ENCODE measurements at regions not wholly inside any gene's neighbourhood (a gene's known extent, or its start where the extent isn't known, plus 50 kb on each side); places are given as distances from the start of the nearest gene placed in this dataset.

DNA sequence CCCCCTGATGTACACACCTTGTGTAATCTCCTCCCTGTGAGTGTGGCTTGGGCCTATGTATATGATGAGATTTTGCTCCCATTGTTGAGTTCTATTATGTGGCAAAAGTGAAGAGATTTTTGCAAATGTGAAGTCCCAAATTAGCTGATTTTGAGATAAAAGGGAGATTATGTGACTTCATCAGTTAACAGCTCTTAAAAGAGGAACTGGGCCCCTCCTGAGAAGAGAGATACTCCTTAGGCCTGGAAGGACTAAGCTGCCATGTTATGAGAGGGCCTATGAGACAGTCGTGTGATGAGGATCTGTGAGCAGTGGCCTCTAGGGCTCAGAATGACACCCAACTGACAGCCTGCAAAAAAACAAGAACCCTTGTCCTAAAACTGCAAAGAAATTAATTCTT is 93.4 kb downstream of the OR5AK2 start:
- Histone ChIP-seq H3K36me3 (ENCODE audit: control insufficient read depth, insufficient read depth, low read length) (no peaks in the 10 kb centered on the region), H3K27me3 (ENCODE audit: control insufficient read depth, insufficient read depth, low read length) (no peaks in the 10 kb centered on the region), H3K4me1 (ENCODE audit: control insufficient read depth, insufficient read depth, low read length) (no peaks in the 10 kb centered on the region), H3K9me3 (ENCODE audit: control insufficient read depth, insufficient read depth, low read length) (no peaks in the 10 kb centered on the region), H3K4me3 (ENCODE audit: low read length) (no peak overlapping the region), H3K27ac (ENCODE audit: low read length) (no peak overlapping the region)
- H3K36me3 Mint-ChIP-seq = no peaks in the 10 kb centered on the region
- no peaks in the 10 kb centered on the region for H3K4me1 Mint-ChIP-seq
- H3K9me3 Mint-ChIP-seq = no peaks in the 10 kb centered on the region
- intact Hi-C loops (cut with micrococcal nuclease) = no loop called here
- no peak for DNase-seq
- no peak overlapping the region for H3K4me3 Mint-ChIP-seq
- TF ChIP-seq, protein P1, sequence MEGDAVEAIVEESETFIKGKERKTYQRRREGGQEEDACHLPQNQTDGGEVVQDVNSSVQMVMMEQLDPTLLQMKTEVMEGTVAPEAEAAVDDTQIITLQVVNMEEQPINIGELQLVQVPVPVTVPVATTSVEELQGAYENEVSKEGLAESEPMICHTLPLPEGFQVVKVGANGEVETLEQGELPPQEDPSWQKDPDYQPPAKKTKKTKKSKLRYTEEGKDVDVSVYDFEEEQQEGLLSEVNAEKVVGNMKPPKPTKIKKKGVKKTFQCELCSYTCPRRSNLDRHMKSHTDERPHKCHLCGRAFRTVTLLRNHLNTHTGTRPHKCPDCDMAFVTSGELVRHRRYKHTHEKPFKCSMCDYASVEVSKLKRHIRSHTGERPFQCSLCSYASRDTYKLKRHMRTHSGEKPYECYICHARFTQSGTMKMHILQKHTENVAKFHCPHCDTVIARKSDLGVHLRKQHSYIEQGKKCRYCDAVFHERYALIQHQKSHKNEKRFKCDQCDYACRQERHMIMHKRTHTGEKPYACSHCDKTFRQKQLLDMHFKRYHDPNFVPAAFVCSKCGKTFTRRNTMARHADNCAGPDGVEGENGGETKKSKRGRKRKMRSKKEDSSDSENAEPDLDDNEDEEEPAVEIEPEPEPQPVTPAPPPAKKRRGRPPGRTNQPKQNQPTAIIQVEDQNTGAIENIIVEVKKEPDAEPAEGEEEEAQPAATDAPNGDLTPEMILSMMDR (IDR thresholded peaks at IDR 0.05) = no peak
- 60% methylated on average over 1 of the region's 1 CpG for WGBS (ENCODE audit: insufficient coverage)
- no peak overlapping the region for H3K27ac Mint-ChIP-seq
- ATAC-seq = no peak
- H3K27me3 Mint-ChIP-seq (ENCODE audit: low read depth in 2 of 2) = no peaks in the 10 kb centered on the region

DNA sequence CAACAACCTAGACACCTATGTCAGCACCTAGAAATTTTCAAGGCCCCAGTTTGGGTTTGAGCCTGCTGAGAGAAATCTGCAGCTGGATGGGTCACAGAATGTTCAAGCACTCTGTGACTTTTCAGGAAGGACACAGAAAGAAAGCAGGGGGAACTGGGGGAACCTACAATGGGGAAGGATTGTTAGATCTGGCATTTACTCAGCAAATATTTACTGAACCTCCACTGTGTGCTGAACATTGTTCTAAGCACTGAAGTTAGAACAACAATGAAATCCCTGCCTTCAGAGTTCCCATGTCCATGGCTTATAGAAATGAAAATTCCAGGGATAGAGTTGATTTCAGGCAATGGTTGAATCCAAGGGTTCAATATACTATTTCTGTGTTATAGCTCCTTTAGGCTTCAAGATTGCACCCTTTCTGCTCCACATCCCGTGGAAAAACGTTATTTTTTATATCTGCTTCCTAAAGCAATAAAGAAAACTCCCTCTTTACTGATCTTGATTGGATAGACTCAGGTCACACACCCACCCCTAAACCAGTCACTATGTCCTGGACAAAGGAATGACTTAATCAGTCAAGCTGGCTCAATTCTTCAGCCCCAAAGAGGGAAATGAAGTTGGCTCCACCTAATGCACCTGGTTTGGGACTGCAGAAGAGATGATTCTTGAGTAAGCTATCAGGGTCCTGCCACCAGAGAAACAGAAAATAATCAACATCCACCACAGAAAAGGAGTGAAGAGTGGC is 95.1 kb downstream of the OR5AK2 start:
- intact Hi-C loops (cut with micrococcal nuclease) = no loop called here
- 66% methylated on average over 2 of the region's 2 CpGs for WGBS (ENCODE audit: insufficient coverage)
- TF ChIP-seq, protein P1 (IDR thresholded peaks at IDR 0.05) = no peak

GRCh38 chr11:57085611-57086010 is 96.1 kb upstream of the LRRC55 start:
- Histone ChIP-seq H3K4me3 (ENCODE audit: low read length) (no peak overlapping the region), H3K27me3 (ENCODE audit: control insufficient read depth, insufficient read depth, low read length) (no peaks in the 10 kb centered on the region), H3K9me3 (ENCODE audit: control insufficient read depth, insufficient read depth, low read length) (no peaks in the 10 kb centered on the region), H3K27ac (ENCODE audit: low read length) (no peak overlapping the region), H3K36me3 (ENCODE audit: control insufficient read depth, insufficient read depth, low read length) (no peaks in the 10 kb centered on the region), H3K4me1 (ENCODE audit: control insufficient read depth, insufficient read depth, low read length) (no peaks in the 10 kb centered on the region)
- DNase-seq = no peak
- Mint-ChIP-seq H3K27ac (no peak overlapping the region), H3K36me3 (no peaks in the 10 kb centered on the region), H3K27me3 (ENCODE audit: low read depth in 2 of 2) (no peaks in the 10 kb centered on the region), H3K4me1 (no peaks in the 10 kb centered on the region), H3K9me3 (no peaks in the 10 kb centered on the region), H3K4me3 (no peak overlapping the region)
- intact Hi-C loops (cut with micrococcal nuclease) = no loop called here
- TF ChIP-seq, protein P1 (IDR thresholded peaks at IDR 0.05) = no peak
- no CpG with 5 or more reads among the region's 1 CpG for WGBS (ENCODE audit: insufficient coverage)
- ATAC-seq = no peak

More for the DNA sequence above, 95.1 kb downstream of the OR5AK2 start:
- no peak overlapping the region for H3K4me3 ChIP-seq (ENCODE audit: low read length)
- no peaks in the 10 kb centered on the region for H3K4me1 Mint-ChIP-seq
- H3K36me3 Mint-ChIP-seq = no peaks in the 10 kb centered on the region
- ATAC-seq = no peak
- no peaks in the 10 kb centered on the region for H3K27me3 ChIP-seq (ENCODE audit: control insufficient read depth, insufficient read depth, low read length)
- no peak overlapping the region for H3K27ac Mint-ChIP-seq
- no peak overlapping the region for H3K27ac ChIP-seq (ENCODE audit: low read length)
- no peaks in the 10 kb centered on the region for H3K27me3 Mint-ChIP-seq (ENCODE audit: low read depth in 2 of 2)
- H3K9me3 Mint-ChIP-seq = no peaks in the 10 kb centered on the region
- H3K4me1 ChIP-seq (ENCODE audit: control insufficient read depth, insufficient read depth, low read length) = no peaks in the 10 kb centered on the region
- no peak overlapping the region for H3K4me3 Mint-ChIP-seq
- DNase-seq = no peak
- no peaks in the 10 kb centered on the region for H3K9me3 ChIP-seq (ENCODE audit: control insufficient read depth, insufficient read depth, low read length)
- no peaks in the 10 kb centered on the region for H3K36me3 ChIP-seq (ENCODE audit: control insufficient read depth, insufficient read depth, low read length)

DNA sequence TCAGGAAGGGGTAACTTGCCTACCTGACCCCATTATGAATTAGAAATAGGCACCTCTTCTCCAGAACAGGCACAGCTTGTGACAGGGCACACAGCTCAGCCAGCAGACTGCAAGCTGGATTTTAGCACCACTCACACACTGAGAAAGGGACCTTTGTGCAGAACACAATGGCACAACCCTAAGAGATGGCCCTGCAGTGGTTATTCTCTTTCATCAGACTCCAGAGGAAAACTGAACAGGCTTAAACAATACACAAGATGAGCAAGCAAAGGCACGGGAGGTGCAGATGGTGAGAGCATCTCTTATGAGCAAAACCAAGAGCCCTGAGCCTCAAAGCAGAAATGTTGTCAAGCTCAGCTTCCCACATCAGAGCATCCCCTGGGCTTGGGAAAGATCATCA is 93.8 kb upstream of the LRRC55 start:
- DNase-seq (no peak), ATAC-seq (no peak)
- TF ChIP-seq, protein P1 (IDR thresholded peaks at IDR 0.05) = no peak
- no peak overlapping the region for H3K4me3 Mint-ChIP-seq
- H3K27me3 Mint-ChIP-seq (ENCODE audit: low read depth in 2 of 2) = peaks cover 0 to 5% of the 10 kb centered on the region in 2 donors
- H3K27me3 ChIP-seq (ENCODE audit: control insufficient read depth, insufficient read depth, low read length) = no peaks in the 10 kb centered on the region
- no peaks in the 10 kb centered on the region for H3K36me3 ChIP-seq (ENCODE audit: control insufficient read depth, insufficient read depth, low read length)
- H3K9me3 Mint-ChIP-seq = peaks cover 1 to 4% of the 10 kb centered on the region in 2 donors
- 74% methylated on average over 1 of the region's 1 CpG for WGBS (ENCODE audit: insufficient coverage)
- no peak overlapping the region for H3K27ac ChIP-seq (ENCODE audit: low read length)
- no peak overlapping the region for H3K4me3 ChIP-seq (ENCODE audit: low read length)
- H3K27ac Mint-ChIP-seq = no peak overlapping the region
- intact Hi-C loops (cut with micrococcal nuclease) = no loop called here
- no peaks in the 10 kb centered on the region for H3K36me3 Mint-ChIP-seq
- H3K9me3 ChIP-seq (ENCODE audit: control insufficient read depth, insufficient read depth, low read length) = no peaks in the 10 kb centered on the region
- H3K4me1 Mint-ChIP-seq = no peaks in the 10 kb centered on the region
- no peaks in the 10 kb centered on the region for H3K4me1 ChIP-seq (ENCODE audit: control insufficient read depth, insufficient read depth, low read length)

Data from natural killer cell (primary cell).